HG03432 (cell line): ENCODE measurements at regions not wholly inside any gene's neighbourhood (a gene's known extent, or its start where the extent isn't known, plus 50 kb on each side); places are given as distances from the start of the nearest gene placed in this dataset.

Experiments
- ATAC-seq: cut with Tn5 transposase; IDR thresholded peaks from one replicate; pipeline ENCODE4 v1.9.1; 2021; ENCODE audit warnings: mild to moderate bottlenecking, moderate library complexity; ENCODE audit not compliant: unreplicated experiment

DNA sequence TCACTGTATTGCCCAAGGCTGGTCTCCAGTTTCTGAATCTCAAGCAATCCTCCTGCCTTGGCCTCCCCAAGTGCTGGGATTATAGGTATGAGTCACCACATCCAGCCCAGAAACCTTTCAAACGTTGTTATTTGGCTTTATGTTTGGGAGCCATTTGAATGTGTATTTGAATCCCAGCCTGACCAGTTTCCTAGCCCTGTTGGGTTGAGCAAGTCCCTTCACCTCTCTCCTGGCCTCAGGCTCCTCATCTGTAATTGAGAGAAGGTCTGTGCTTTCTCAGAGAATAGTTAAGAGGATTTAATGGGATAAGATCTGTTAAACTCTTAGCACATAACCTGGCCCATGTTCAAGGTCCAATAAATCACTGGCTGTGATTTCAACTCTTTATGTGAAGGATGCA, 385.8 kb upstream of the RBFOX1 start:
- no peak for ATAC-seq

- ATAC-seq, result no peak
Observed at GRCh38 chr16:6946106-6946505, 386.5 kb upstream of the RBFOX1 start.

DNA sequence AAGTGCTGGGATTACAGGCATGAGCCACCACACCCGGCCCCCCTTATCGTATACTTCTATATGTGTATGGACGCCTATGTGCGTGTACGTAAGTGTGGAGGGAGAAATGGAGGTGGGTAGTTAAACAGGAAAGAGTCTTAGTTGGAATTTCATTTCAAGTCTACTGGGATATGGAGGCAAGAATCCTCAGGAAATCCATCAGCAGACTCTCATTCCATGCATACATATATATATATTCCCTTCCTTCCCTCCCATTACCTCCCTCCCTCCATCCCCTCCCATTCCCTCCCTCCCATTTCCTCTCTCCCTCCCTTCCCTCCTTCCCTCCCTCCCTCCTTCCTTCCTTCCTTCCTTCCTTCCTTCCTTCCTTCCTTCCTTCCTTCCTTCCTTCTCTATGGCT, 391.7 kb upstream of the RBFOX1 start:
- no peak for ATAC-seq

DNA sequence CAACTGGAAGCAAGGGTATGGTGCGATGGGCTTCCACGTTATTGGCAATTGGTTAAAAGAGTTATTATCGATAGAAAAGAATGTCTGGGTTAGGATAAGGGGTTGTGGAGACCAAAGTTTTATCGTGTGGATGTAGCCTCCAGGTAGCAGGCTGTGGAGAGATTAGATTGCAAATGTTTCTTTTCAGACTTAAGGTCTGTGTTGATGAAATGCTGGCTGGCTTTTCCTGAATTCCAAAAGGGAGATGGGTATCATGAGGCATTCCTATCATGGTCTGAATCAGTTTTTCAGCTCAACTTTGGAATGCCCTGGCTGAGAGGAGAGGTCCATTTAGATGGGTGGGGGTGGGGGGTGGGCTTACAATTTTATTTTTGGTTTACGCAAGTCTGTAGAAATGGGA, 395.0 kb upstream of the RBFOX1 start:
- ATAC-seq, result no peak

DNA sequence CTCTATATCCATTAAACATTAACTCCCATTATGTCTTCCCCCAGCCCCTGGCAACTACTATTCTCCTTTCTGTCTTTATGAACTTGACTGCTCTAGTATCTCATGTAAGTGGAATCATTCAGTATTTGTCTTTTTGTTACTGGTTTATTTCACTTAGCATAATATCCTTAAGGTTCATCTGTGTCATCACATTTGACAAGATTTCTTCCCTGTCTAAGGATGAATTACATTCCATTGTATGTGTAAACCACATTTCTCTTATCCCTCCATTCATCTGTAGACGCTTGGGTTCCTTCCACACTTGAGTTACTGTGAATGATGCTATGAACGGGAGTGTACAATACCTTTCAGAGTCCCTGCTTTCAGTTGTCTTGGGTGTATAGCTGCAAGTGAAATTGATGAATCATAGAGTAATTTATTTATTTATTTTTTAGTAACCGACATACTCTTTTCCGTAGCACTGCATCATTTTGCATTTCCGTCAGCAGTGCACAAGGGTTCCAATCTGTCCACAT, 399.7 kb upstream of the RBFOX1 start:
- no peak for ATAC-seq

DNA sequence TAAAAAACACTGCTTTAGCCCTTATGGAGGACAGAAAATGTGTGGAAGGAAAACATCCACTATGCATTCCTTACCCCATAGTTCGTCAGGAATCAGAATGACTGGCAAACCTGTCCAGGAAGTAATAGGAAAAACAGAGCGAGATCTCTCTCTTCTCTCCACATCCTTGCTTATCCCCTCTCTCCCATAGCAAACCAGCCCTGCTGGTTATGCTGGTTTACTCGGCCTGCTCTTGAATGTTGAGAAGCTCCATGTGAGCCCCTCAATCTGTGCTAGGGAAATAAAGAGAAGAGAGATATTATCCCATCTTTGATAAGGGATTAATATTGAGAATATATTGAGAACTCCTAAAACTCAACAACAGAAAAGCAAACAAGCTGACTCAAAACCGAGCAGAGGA, 402.8 kb upstream of the RBFOX1 start:
- no peak for ATAC-seq

GRCh38 chr16:6926762-6927161, 405.9 kb upstream of the RBFOX1 start:
- ATAC-seq, result no peak

DNA sequence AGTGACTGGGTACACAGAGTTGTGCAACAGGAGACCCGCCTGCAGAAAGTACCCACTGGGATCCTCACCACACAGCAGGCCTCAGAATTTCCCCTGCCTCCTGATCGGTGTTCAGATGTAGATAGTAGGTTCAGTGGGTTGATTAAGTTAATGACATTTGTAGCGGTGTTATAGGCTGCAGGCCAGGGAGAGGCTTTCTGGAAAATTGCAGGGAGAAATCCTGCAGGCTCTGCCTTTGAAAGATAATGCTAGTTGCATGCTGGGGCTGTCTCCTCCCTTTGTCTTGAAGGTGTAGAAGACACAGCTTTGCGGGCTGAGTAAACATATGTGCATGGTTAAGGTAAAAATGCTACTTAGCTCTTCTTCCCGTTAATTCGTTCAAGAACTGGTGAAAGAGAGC, 406.3 kb upstream of the RBFOX1 start:
- no peak for ATAC-seq

DNA sequence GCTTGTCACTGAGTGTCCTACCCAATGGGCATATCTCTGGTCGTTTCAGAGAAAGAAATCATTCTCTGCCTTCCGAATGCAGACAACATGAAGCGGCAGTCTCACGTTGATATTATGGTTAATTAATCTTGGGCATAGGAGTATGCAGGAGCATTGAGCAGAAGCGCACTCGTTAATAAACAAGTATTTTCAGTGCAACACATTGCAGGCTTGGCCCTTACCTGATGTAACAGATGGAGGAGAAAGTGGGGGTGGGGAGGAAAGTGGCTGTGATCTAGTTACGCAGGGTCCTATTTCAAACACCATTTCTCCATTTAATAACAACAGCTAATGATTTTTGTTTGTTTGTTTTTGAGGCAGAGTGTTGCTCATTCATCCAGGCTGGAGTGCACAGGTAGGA, 414.0 kb upstream of the RBFOX1 start:
- no peak for ATAC-seq

- ATAC-seq, result no peak
Observed at GRCh38 chr16:6916946-6917345, 415.7 kb upstream of the RBFOX1 start.

GRCh38 chr16:6913566-6913965, 419.1 kb upstream of the RBFOX1 start:
- ATAC-seq, result no peak

GRCh38 chr16:6910301-6910700, 422.3 kb upstream of the RBFOX1 start:
- ATAC-seq, result no peak

DNA sequence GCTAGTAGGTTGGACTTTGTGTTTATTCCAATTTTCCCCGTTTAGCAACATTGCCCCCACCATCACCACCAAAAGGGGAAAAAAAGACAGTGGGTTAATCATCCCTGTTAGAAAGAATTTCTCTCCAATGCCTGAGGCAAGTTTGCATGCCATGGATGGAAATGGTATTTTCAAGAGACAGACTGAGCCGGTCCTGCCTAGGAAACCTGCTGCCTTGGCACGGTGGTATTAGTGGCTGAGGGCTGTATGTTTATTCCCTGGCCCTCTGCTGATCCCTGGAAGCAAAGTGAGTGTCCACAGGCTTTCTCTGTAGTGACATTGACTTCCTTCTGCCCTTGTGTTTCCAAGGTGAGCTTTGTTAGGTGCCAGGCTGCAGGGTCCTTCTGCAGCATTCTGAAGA, 427.0 kb upstream of the RBFOX1 start:
- no peak for ATAC-seq

- no peak for ATAC-seq
Observed at GRCh38 chr16:6903671-6904070, 429.0 kb upstream of the RBFOX1 start.

DNA sequence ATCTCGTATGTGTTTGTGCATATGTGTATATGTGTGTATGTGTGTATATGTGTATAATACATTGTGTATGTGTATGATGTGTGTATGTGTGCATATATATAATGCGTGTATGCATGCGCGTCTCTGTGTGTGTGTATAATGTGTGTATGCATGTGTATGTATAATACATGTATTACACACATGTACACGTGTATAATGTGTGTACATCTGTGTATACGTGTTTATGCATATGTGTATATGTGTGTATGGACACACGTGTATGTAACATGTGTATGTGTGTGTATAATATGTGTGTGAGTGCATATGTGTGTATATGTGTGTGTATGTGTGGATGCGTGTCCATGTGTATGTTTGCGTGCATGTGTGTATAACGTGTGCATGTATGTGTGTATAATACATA, 433.7 kb upstream of the RBFOX1 start:
- ATAC-seq, result no peak

DNA sequence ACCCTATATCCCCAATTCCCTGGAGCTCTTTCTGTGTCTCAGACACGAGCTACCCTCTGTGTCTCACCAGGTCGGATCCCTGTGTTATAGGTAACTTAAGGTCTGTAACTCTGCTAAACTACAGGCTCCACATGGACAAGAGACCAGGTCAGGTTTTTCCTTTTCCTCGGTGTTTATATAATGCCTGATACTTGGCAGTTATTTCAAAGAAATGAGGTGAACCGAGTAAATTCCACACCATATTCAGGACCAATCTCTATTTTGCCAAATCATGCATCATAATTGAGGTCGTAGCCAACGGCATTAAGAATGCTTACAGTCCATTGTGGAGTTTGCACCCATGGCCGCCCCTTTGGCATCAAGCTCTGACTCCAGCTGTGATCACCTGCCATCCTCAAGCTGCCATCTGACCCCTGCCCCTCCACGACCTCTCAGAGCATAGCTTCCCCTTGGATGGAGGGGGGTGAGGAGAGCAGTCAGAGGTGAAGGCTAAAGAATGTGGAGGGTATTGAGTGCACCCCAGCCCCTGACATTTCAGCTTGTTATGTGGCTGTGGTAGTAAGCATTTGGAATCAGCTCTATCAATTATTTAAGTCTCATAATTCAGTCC, 434.7 kb upstream of the RBFOX1 start:
- ATAC-seq, result no peak

DNA sequence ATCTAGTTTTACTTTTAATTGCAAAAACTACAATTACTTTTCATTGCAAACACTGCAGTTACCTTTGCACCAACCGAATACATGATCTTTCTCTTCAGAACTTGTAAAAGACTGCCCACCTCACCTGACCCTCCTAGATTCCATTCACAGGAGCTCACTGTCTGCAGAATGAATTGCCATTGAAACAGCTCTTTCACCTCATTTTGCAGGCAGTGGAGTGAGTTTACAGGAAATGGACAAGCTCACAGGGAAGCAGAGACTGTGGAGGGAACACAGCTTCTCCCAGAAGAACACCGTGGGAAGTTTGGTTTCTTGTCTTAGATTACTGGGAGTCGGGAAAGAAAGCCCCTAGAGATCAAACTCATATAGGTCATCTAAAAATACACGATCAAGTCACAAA, 439.7 kb upstream of the RBFOX1 start:
- ATAC-seq, result no peak

- no peak for ATAC-seq
Observed at GRCh38 chr16:6891496-6891895, 441.1 kb upstream of the RBFOX1 start.

DNA sequence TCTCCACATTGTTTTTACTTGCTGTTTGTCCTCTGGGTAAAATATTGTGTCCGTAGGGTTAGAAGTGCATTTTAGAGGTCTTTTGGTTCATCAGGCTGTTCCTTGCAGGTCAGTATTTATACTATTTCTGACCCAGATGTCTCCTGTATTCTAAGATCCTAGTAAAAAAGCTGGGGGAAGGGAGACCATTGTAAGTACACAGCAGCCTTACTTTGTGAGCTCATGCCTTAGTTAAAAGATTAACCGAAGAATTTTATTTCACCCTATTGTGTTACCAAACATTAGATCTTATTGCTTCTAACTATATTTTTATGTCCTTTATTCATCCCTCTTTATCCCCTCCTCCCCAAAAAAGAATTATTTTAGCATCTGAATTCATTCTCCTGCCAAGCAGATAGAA, 444.1 kb upstream of the RBFOX1 start:
- ATAC-seq, result no peak

- ATAC-seq, result no peak
Observed at GRCh38 chr16:6884002-6884401, 448.6 kb upstream of the RBFOX1 start.

DNA sequence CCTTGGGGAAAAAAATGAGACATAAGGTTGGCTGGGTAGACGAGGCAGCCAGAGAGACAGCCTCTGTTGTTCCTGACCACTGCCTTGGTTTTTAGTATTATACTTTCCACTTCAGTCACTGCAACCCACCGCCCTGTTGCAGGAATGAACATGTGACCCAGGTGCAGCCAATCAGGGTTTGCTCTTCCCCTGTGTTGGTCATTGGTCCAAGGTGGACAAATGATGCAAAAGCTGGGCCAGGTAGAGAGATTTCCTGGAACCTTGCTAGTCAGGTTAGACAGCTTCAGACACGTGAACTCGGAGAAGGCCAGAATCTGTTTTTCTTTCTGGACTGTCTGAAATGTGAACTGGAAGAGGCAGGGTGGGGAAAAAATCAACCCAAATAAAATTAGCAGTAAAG, 452.4 kb upstream of the RBFOX1 start:
- ATAC-seq, result no peak

DNA sequence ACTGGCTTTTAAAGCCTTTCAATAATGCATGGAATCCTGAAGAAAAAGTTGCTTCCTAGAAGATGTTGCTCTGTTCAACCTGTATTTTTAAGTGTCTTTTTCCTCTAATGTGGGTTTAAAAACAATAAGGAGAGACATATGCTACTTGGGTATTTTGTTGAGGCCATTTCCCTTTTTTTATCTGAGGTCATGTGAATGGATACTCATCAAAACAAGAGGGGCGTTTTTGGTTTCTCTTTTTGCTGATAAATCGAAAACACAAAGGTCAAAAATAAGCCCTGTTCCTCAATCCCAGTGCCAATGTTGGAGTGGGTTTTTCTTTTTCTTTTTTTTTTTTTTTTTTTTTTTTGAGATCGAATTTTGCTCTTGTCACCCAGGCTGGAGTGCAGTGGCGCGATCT, 468.0 kb upstream of the RBFOX1 start:
- no peak for ATAC-seq

DNA sequence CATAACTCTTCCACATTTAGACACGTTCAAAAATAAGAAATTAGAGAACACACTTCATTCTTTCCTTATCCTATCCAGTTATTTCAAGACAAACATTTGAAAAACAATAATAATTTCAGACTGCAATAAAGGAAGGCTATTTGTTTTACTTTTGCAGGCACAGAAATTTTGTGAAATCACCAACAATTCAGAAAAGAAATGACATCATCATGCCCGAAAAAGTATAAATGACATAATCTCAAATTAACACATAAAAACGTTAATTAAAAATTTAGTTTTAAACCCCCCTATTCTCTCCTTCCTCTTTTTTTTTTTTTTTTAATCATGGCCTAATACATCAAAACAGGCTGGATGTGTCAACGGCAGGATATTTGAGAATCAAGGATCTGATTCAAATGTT, 468.4 kb upstream of the RBFOX1 start:
- no peak for ATAC-seq
